OCI-LY1 (cell line): ENCODE measurements at regions not wholly inside any gene's neighbourhood (a gene's known extent, or its start where the extent isn't known, plus 50 kb on each side); places are given as distances from the start of the nearest gene placed in this dataset.

Experiments used
- EZH2 ChIP-seq: fragments of 200-600 bp; sonication (generic), shearing (Covaris generic); IDR thresholded peaks from 2 replicates; pipeline ENCODE4 v1.8.0; 2017; ENCODE audit warnings: borderline replicate concordance, mixed run types, mild to moderate bottlenecking, antibody characterized with exemption, low read length, moderate library complexity, mixed read lengths
- TF ChIP-seq, protein P1 (sequence below): fragments of 200-600 bp; sonication (generic), shearing (Covaris generic); IDR thresholded peaks from 2 replicates; pipeline ENCODE4 v1.5.1; 2017; ENCODE audit warnings: mild to moderate bottlenecking, antibody characterized with exemption, low read length, moderate library complexity, mixed read lengths

DNA sequence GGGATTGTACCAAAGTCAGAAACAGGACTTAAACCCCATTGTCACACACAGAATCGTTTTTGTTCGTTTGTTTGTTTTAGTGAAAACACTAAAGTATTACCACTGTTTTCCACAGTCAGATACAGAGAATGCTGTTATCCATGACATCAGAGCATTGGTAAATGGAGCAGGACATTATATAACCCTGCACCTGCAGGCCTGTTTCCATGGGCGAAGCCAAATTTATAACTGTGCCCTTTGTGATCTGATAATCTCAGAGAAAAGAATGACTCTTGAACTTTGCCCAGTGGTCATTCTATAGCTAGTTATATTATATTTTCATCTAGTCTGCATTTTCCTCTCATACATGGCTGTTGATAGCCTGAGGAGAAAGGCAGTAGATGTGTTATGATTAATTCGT lies 217.6 kb downstream of the TMEM182 start:
- TF ChIP-seq, protein P1, sequence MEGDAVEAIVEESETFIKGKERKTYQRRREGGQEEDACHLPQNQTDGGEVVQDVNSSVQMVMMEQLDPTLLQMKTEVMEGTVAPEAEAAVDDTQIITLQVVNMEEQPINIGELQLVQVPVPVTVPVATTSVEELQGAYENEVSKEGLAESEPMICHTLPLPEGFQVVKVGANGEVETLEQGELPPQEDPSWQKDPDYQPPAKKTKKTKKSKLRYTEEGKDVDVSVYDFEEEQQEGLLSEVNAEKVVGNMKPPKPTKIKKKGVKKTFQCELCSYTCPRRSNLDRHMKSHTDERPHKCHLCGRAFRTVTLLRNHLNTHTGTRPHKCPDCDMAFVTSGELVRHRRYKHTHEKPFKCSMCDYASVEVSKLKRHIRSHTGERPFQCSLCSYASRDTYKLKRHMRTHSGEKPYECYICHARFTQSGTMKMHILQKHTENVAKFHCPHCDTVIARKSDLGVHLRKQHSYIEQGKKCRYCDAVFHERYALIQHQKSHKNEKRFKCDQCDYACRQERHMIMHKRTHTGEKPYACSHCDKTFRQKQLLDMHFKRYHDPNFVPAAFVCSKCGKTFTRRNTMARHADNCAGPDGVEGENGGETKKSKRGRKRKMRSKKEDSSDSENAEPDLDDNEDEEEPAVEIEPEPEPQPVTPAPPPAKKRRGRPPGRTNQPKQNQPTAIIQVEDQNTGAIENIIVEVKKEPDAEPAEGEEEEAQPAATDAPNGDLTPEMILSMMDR, result no peak
- no peak for TF ChIP-seq EZH2
